Neural progenitor cell (in vitro differentiated cells): ENCODE measurements at regions not wholly inside any gene's neighbourhood (a gene's known extent, or its start where the extent isn't known, plus 50 kb on each side); places are given as distances from the start of the nearest gene placed in this dataset.
"Not testable (repeated sequence)": the region's sequence is repeated elsewhere in the genome, so short reads cannot be mapped to it uniquely, and the experiment has no call there.

ENCODE experiments used
- DNase-seq: peaks from one replicate; pipeline ENCODE4 v3.0.0-alpha.2; 2016; ENCODE audit warnings: low spot score
- H2AFZ ChIP-seq: fragments of 200-600 bp; sonication (generic); replicated peaks from 2 replicates; pipeline ENCODE4 v1.6.1; 2016; ENCODE audit warnings: antibody characterized with exemption
- H3F3A ChIP-seq: fragments of 200-600 bp; sonication (generic); 2 replicates; pipeline ENCODE4 v1.6.1; 2016; ENCODE audit warnings: antibody characterized with exemption, low read depth
- H3K27ac ChIP-seq: fragments of 200-600 bp; sonication (generic); 2 replicates; pipeline ENCODE4 v1.5.1; 2016; ENCODE audit warnings: mild to moderate bottlenecking
- H3K27me3 ChIP-seq: fragments of 200-600 bp; sonication (generic); 2 replicates; pipeline ENCODE4 v1.6.1; 2016; ENCODE audit warnings: mild to moderate bottlenecking, moderate library complexity
- H3K36me3 ChIP-seq: fragments of 200-600 bp; sonication (generic); 2 replicates; pipeline ENCODE4 v1.5.1; 2016
- H3K4me1 ChIP-seq: fragments of 200-600 bp; sonication (generic); 2 replicates; pipeline ENCODE4 v1.6.1; 2016; ENCODE audit warnings: mixed run types
- H3K4me2 ChIP-seq: fragments of 200-600 bp; sonication (generic); 2 replicates; pipeline ENCODE4 v1.6.1; 2016
- H3K4me3 ChIP-seq: fragments of 200-600 bp; sonication (generic); 2 replicates; pipeline ENCODE4 v1.5.1; 2016
- H3K79me2 ChIP-seq: fragments of 200-600 bp; sonication (generic); 2 replicates; pipeline ENCODE4 v1.6.1; 2016; ENCODE audit warnings: low read depth
- H3K9ac ChIP-seq: fragments of 200-600 bp; sonication (generic); 2 replicates; pipeline ENCODE4 v1.6.1; 2016
- H3K9me3 ChIP-seq: fragments of 200-600 bp; sonication (generic); 2 replicates; pipeline ENCODE4 v1.5.1; 2016; ENCODE audit warnings: low read depth
- H4K20me1 ChIP-seq: fragments of 200-600 bp; sonication (generic); 2 replicates; pipeline ENCODE4 v1.6.1; 2016; ENCODE audit warnings: low read depth
- H3K27ac Mint-ChIP-seq: 3 replicates; pipeline ENCODE4 v1.8.0; 2021; ENCODE audit warnings: mixed read lengths
- H3K27me3 Mint-ChIP-seq: 2 replicates; pipeline ENCODE4 v1.8.0; 2022; ENCODE audit warnings: low read depth, mild to moderate bottlenecking, inconsistent platforms, moderate library complexity, mixed read lengths; ENCODE audit not compliant: insufficient read depth
- H3K36me3 Mint-ChIP-seq: 3 replicates; pipeline ENCODE4 v1.8.0; 2021; ENCODE audit warnings: mixed read lengths
- H3K4me1 Mint-ChIP-seq: 3 replicates; pipeline ENCODE4 v1.8.0; 2021; ENCODE audit warnings: mixed read lengths
- H3K4me3 Mint-ChIP-seq: 3 replicates; pipeline ENCODE4 v1.8.0; 2021; ENCODE audit warnings: mild to moderate bottlenecking, moderate library complexity, mixed read lengths
- H3K9me3 Mint-ChIP-seq: 3 replicates; pipeline ENCODE4 v1.8.0; 2020; ENCODE audit warnings: mixed read lengths
- EZH2 ChIP-seq: fragments of 200-600 bp; sonication (generic); IDR thresholded peaks from 2 replicates; pipeline ENCODE4 v1.6.1; 2017; ENCODE audit warnings: antibody characterized with exemption, mild to moderate bottlenecking, moderate library complexity
- EZH2phosphoT487 ChIP-seq: fragments of 200-600 bp; sonication (generic); IDR thresholded peaks from 2 replicates; pipeline ENCODE4 v1.6.1; 2017; ENCODE audit warnings: antibody characterized with exemption
- TF ChIP-seq, protein P1 (sequence below): fragments of 200-600 bp; sonication (generic); IDR thresholded peaks from 2 replicates; pipeline ENCODE4 v1.5.1; 2017; ENCODE audit warnings: antibody characterized with exemption, mild to moderate bottlenecking

DNA sequence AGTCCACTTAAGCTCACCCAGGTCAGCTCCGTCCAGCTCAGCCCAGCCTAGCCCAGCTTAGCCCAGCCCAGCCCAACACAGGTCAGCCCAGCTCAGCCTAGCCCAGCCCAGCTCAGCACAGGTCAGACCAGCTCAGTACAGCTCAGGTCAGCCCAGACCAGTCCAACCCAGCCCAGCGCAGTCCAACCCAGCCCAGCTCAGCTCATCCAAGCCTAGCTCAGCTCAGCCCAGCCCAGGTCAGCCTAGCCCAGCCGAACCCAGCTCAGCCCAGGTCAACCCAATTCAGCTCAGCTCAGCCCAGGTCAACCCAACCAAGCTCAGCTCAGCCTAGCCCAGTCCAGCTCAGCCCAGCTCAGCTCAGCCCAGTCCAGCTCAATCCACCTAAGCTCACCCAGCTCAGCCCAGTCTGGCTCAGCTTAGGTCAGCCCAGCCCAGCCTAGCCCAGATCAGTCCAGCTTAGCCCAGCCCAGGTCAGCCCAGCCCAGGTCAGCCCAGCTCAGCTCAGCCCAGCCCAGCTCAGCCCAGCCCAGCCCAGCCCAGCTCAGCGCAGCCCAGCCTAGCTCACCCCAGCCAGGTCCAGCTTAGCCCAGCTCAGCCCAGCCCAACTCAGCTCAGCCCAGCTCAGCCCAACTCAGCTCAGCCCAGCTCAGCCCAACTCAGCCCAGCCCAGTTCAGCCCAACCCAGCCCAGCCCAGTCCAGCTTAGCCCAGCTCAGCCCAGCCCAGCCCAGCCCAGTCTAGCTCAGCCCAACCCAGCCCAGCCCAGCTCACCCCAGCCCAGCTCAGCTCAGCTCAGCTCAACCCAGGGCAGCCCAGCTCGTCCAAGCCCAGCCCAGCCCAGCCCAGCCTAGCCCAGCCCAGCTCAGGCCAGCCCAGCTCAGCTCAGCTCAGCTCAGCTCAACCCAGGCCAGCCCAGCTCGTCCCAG, 184.0 kb downstream of the TMEM121 start:
- Histone ChIP-seq H2AFZ (no peak overlapping the region), H3K4me3 (no peak overlapping the region), H3K27me3 (no peaks in the 10 kb centered on the region), H4K20me1 (no peaks in the 10 kb centered on the region), H3K79me2 (no peaks in the 10 kb centered on the region), H3K36me3 (no peaks in the 10 kb centered on the region), H3K4me1 (no peaks in the 10 kb centered on the region), H3K27ac (no peak overlapping the region), H3K9me3 (no peaks in the 10 kb centered on the region), H3F3A (no peaks in the 10 kb centered on the region), H3K4me2 (no peak overlapping the region), H3K9ac (no peak overlapping the region)
- Mint-ChIP-seq H3K27ac (no peak overlapping the region), H3K36me3 (no peaks in the 10 kb centered on the region), H3K27me3 (no peaks in the 10 kb centered on the region), H3K4me3 (no peak overlapping the region), H3K9me3 (peaks cover 19% of the 10 kb centered on the region), H3K4me1 (no peaks in the 10 kb centered on the region)
- TF ChIP-seq EZH2 (no peak), EZH2phosphoT487 (no peak)
- TF ChIP-seq, protein P1, sequence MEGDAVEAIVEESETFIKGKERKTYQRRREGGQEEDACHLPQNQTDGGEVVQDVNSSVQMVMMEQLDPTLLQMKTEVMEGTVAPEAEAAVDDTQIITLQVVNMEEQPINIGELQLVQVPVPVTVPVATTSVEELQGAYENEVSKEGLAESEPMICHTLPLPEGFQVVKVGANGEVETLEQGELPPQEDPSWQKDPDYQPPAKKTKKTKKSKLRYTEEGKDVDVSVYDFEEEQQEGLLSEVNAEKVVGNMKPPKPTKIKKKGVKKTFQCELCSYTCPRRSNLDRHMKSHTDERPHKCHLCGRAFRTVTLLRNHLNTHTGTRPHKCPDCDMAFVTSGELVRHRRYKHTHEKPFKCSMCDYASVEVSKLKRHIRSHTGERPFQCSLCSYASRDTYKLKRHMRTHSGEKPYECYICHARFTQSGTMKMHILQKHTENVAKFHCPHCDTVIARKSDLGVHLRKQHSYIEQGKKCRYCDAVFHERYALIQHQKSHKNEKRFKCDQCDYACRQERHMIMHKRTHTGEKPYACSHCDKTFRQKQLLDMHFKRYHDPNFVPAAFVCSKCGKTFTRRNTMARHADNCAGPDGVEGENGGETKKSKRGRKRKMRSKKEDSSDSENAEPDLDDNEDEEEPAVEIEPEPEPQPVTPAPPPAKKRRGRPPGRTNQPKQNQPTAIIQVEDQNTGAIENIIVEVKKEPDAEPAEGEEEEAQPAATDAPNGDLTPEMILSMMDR, result no peak
- DNase-seq, result no peak

DNA sequence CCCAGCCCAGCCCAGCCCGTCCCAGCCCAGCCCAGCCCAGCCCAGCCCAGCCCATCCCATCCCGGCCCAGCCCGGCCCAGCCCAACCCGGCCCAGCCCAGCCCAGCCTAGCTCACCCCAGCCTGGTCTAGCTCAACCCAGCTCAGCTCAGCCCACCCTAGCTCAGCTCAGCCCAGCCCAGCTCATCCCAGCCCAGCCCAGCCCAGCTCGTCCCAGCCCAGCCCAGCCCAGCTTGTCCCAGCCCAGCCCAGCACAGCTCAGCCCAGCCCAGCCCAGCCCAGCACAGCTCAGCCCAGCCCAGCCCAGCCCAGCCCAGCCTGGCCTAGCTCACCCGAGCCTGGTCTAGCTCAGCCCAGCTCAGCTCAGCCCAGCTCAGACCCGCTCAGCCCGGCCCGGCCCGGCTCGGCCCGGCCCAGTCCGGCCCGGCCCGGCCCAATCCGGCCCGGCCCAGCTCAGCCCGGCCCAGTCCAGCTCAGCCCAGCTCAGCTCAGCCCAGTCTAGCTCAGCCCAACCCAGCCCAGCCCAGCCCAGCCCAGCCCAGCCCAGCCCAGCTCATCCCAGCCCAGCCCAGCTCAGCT, 184.7 kb downstream of the TMEM121 start:
- Histone ChIP-seq H3K36me3 (no peaks in the 10 kb centered on the region), H3K27me3 (no peaks in the 10 kb centered on the region), H3K9me3 (no peaks in the 10 kb centered on the region), H3K4me3 (no peak overlapping the region), H3K4me1 (no peaks in the 10 kb centered on the region), H3K9ac (no peak overlapping the region), H3K79me2 (no peaks in the 10 kb centered on the region), H4K20me1 (no peaks in the 10 kb centered on the region), H3F3A (no peaks in the 10 kb centered on the region), H2AFZ (no peak overlapping the region), H3K4me2 (no peak overlapping the region), H3K27ac (no peak overlapping the region)
- Mint-ChIP-seq H3K4me3 (no peak overlapping the region), H3K9me3 (peaks cover 15% of the 10 kb centered on the region), H3K27ac (no peak overlapping the region), H3K36me3 (no peaks in the 10 kb centered on the region), H3K4me1 (no peaks in the 10 kb centered on the region), H3K27me3 (no peaks in the 10 kb centered on the region)
- DNase-seq, result no peak
- TF ChIP-seq EZH2phosphoT487, result no peak
- no peak for TF ChIP-seq EZH2
- TF ChIP-seq, protein P1, result no peak

DNA sequence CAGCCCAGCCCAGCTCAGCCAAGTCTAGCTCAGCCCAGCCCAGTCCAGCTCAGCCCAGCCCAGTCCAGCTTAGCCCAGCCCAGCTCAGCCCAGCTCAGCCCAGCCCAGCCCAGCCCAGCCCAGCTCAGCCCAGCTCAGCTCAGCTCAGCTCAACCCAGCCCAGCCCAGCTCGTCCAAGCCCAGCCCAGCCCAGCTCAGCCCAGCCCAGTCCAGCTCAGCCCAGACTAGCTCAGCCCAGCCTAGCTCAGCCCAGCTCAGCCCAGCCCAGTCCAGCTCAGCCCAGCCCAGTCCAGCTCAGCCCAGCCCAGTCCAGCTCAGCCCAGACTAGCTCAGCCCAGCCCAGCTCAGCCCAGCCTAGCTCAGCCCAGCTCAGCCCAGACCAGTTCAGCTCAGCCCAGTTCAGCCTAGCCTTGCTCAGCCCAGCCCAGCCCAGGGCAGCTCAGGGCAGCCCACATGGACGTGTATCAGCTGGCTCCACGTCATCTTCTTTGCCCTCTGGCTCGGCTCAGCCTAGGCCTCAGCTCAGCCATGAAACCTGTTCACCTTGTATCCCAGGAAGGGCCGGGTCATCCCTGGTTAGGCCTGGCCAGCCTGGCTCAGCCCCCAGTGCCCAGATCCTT, 185.6 kb downstream of the TMEM121 start:
- no peaks in the 10 kb centered on the region for H3K4me1 ChIP-seq
- H3F3A ChIP-seq, result no peaks in the 10 kb centered on the region
- Mint-ChIP-seq H3K36me3 (no peaks in the 10 kb centered on the region), H3K4me3 (no peak overlapping the region), H3K27me3 (no peaks in the 10 kb centered on the region), H3K4me1 (no peaks in the 10 kb centered on the region), H3K27ac (no peak overlapping the region), H3K9me3 (peaks cover 15% of the 10 kb centered on the region)
- H3K4me2 ChIP-seq, result no peak overlapping the region
- no peak overlapping the region for H3K9ac ChIP-seq
- H3K4me3 ChIP-seq, result no peak overlapping the region
- TF ChIP-seq EZH2 (no peak), EZH2phosphoT487 (no peak)
- TF ChIP-seq, protein P1, result no peak
- no peak overlapping the region for H2AFZ ChIP-seq
- no peaks in the 10 kb centered on the region for H3K79me2 ChIP-seq
- no peak overlapping the region for H3K27ac ChIP-seq
- H4K20me1 ChIP-seq, result no peaks in the 10 kb centered on the region
- H3K36me3 ChIP-seq, result no peaks in the 10 kb centered on the region
- H3K27me3 ChIP-seq, result no peaks in the 10 kb centered on the region
- no peak for DNase-seq
- H3K9me3 ChIP-seq, result no peaks in the 10 kb centered on the region

DNA sequence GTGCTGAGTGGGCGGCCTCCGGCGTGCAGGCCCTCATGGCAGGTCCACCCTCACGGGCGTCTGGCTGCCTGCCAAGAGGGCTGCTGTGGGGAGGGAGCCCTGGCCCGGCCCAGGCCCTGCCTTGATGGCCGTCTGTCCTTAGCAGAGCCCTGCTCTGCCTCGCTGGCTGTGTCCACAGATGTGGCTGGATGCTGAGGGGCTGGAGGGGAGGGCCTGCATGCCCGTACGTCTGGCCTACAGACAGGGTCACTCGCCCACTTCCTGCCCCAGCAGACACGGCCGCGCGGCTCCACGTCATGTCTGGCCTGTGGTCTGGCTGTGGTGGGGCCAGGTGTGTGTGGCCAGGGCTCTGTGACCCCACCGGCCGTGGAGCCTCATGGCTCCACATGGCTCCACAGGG, 186.3 kb downstream of the TMEM121 start:
- not testable (repeated sequence) for H3K9me3 ChIP-seq, H3K27ac ChIP-seq, H3K36me3 Mint-ChIP-seq, H3K27me3 Mint-ChIP-seq, H2AFZ ChIP-seq, H3K4me2 ChIP-seq, H3K79me2 ChIP-seq, H3K27ac Mint-ChIP-seq, H3K4me1 Mint-ChIP-seq, H3K36me3 ChIP-seq, DNase-seq, H4K20me1 ChIP-seq, H3K4me3 ChIP-seq, H3F3A ChIP-seq, H3K4me1 ChIP-seq, H3K4me3 Mint-ChIP-seq, H3K27me3 ChIP-seq, H3K9ac ChIP-seq
- H3K9me3 Mint-ChIP-seq, result peaks cover 17% of the 10 kb centered on the region

DNA sequence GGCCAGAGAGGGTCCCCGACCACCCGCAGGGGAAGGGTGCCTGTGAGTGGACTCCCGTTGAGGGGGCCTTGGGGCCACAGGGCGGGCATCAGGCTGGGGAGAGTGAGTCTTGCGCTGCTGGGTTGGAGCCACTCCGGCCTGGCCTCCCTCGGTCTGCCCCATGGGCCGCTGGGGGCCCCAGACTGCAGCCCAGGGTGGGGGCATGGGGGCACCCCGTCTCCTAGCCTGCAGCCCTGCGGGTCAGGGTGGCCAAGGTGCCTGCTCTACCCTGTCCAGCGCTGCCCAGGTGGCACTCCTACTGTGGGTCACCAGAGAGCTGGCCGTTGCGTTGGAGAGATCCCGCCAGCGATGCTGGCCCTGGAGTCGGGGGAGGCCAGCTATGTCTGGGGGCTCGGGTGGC, 186.8 kb downstream of the TMEM121 start:
- not testable (repeated sequence) for DNase-seq, H2AFZ ChIP-seq, H3K36me3 ChIP-seq, H3K27me3 ChIP-seq, H3K27me3 Mint-ChIP-seq, H3K36me3 Mint-ChIP-seq, H3K27ac ChIP-seq, H3K4me2 ChIP-seq, H3K4me1 Mint-ChIP-seq, H3K9ac ChIP-seq, H3K4me3 ChIP-seq, H3K79me2 ChIP-seq, H3K9me3 ChIP-seq, H4K20me1 ChIP-seq, H3K27ac Mint-ChIP-seq, H3K4me1 ChIP-seq, H3K4me3 Mint-ChIP-seq, H3F3A ChIP-seq
- H3K9me3 Mint-ChIP-seq, result peaks cover 14% of the 10 kb centered on the region
